Stimulated activated CD4-positive, alpha-beta T cell treated with anti-CD3 and anti-CD28 coated beads, Interleukin-1b, Interleukin-23, amount 100 ng/mL, for 24 hours (primary cell): ENCODE measurements at regions not wholly inside any gene's neighbourhood (a gene's known extent, or its start where the extent isn't known, plus 50 kb on each side); places are given as distances from the start of the nearest gene placed in this dataset.
A peak's percentile ranks its signal among the peaks of the same experiment; 100 is the strongest.
"Not testable (repeated sequence)": the region's sequence is repeated elsewhere in the genome, so short reads cannot be mapped to it uniquely, and the experiment has no call there.

Experiments used
- DNase-seq, 4 experiments: peaks; one replicate each; pipeline ENCODE4 v3.0.0-alpha.2; 2020; ENCODE audit warnings: low read depth in 4 of 4, low spot score in 1 of 4

DNA sequence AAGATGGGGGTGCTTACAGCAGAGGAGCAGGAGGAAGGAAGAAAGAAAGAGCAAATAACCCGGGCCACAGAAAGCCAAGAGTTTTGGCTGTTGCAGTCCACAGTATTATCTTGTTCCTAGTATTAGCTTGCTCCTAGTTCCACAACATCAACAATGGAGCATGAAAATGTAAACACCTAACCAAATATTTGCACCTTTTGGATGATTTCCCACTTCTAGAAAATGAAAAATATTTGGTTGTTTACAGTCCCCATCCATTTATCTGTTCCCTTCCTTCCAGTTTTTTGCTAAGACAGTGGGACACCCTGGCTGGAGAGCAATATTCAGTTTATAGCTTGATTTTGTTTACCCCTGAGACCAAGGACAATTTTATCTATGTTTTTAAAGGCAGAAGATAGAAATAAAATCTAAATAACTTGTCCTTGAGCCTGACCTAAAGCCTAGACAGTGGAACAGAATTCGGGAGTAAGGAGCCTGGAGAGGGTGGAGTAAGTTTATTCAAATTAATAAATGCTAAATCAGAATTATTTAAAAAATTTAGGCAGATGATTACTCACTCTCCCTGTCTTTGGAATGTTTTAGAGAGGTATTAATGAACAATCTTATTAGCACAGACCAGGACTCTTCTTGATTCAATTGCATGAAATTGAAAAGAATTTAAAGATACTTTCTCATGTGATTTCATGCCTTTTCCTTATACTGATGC is 51.6 kb downstream of the RESF1 start:
- DNase-seq, result no peak

DNA sequence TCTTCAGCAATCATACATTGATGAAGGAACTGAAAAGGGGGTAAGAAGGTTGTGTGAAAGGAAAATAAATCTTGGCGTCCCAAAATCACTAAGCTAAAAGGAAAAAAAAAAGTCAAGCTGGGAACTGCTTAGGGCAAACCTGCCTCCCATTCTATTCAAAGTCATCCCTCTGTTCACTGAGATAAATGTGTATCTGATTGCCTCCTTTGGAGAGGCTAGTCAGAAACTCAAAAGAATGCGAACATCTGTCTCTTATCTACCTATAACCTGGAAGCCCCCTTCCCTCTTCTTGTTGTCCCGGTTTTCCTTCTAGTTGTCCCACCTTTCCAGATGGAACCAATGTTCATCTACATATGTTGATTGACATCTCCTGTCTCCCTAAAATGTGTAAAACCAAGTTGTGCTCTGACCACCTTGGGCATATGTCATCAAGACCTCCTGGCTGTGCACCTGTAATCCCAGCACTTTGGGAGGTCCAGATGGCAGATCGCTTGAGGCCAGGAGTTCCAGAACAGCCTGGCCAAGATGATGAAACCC is 53.1 kb downstream of the RESF1 start:
- no peak for DNase-seq

DNA sequence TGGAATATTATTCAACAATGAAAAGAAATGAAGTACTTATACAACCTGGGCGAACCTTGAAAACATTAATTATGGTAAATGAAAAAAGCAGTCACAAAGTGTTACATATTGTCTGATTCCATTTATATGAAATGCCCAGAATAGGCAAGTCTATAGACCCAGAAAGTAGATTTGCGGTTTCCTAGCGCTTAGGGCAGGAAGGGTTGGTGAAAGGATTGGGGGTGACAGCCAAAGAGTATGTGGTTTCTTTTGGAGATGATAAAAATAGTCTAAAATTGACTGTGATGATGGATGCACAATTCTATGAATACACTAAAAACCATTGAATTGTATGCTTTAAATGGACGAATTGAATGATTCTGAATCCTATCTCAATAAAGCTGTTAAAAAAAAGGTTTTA is 55.8 kb downstream of the RESF1 start:
- no peak for DNase-seq

DNA sequence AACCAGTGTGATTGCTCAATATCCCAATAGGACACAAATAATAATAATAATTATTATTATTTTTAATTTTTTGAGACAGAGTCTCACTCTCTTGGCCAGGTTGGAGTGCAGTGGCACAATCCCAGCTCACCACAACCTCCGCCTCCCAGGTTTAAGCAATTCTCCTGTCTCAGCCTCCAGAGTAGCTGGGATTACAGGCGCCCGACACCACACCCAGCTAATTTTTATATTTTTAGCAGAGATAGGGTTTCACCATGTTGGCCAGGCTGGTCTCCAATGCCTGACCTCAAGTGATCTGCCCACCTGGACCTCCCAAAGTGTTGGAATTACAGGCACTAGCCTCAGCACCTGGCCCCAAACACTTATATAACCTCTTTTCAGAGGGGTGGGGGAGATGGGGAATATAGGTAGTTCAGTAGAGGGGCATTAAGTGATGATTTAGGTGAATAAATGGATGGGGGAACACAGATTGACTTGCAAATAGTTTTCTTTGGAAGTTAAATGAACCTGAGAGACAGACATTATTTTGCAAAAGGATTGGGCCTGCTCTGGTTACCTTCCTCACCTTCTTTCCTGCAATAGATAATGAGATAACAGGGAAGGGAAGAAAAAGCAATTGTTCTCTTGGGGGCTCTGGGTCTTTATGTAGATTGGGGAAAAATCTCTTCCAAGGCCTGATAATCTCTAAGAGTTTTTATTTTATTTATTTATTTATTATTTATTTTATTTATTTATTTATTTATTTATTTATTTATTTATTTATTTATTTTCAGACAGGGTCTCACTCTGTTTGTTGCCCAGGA is 57.7 kb downstream of the RESF1 start:
- no peak for DNase-seq

DNA sequence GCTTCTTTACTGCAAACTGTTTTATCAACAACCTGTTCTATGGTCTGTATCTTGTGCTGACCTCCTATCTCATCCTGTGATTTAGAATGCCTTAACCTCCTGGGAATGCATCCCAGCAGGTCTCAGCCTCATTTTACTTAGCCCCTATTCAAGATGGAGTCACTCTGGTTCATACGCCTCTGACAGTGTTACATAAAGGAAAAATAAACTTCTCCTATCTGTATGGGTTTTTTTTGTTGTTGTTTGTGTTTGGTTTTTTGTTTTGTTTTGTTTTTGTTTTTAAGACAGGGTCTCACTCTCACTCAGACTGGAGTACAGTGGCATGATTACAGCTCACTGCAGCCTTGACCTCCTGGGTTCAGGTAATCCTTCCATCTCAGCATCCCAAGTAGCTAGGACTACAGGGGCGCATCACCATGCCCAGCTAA is 62.1 kb downstream of the RESF1 start:
- DNase-seq, result no peak

DNA sequence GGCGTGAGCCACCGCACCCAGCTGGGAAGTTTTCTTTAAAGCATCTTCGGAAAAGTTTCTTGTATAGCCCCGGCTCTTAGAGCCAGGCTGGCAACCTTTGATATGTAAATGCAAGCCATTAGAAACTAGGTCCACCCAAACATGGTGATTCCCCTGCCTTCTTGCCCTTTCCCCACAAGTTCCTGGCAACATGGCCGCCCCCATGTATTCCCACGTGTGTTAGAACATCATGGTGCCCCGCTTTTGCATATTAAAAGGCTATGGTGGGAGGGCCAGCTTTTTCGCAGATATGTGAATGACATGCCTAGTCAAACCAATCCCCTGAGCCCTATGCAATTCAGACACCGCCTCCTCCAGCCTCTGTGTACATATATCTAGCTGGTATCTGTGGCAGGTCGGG is 63.2 kb downstream of the RESF1 start:
- not testable (repeated sequence) for DNase-seq

DNA sequence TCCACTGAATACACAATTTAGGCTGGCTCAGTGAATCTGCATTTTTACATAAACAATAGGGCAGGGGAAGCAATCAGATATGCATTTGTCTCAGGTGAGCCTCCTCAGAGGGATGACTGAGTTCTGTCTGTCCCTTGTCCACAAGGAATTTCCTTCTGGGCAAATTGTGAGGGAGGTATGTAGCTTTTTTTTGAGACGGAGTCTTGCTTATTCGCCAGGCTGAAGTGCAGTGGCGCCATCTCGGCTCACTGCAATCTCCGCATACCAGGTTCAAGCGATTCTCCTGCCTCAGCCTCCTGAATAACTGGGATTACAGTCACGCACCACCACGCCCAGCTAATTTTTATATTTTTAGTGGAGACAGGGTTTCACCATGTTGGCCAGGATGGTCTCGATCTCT is 64.6 kb downstream of the RESF1 start:
- DNase-seq, result not testable (repeated sequence)

DNA sequence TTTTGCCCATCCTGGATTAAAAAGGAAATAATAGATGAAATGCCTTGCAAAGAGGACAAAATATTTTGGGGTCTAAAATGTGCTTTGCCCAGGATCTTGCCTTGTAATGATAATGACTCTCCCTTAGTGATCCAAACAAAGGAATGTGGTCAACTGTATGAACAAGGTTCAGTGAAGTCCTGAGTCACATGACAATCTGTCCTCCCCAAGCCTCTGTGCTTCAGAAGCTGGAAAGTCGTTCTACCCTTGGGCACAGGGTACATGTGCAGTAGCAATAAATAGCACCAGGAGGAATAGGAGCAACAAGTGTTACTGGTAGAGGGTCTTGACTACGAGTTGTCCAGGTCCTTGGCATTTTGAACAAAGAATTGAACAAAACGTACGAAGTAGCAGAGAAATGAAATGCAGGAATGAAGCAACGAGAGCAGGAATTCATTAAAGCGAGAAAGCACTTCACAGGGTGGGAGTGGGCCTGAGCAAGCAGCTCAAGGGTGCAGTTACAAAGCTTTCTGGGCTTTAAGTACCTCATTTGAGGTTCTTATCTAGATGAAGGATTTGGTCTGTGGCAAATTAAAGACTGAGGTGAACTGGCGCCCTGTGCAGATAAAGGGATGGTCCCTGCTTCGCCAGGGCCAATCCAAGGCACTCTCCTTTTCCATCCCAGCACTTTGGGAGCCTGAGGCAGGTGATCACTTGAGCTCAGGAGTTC is 65.8 kb downstream of the RESF1 start:
- DNase-seq, result no peak

DNA sequence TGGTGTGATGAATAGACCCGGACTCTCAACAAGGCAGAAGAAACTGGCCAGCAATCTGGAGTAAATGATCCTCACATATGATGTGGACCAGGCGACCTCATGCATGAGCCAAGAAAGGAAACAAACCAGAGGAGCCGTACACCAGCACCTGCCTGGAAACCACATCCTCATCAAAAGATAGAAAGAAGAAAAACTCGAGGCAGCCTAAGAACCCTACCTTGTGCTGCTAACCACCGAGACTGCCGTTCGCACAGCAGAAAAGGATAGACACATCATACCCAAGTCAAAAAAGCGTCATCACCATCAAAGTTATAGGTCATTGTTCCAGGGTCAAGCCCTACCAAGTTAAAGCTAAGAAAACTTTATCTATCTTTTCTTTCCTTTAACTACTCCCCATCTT is 66.7 kb downstream of the RESF1 start:
- peak in 2 of 4 experiments; percentile 1 to 17 for DNase-seq

DNA sequence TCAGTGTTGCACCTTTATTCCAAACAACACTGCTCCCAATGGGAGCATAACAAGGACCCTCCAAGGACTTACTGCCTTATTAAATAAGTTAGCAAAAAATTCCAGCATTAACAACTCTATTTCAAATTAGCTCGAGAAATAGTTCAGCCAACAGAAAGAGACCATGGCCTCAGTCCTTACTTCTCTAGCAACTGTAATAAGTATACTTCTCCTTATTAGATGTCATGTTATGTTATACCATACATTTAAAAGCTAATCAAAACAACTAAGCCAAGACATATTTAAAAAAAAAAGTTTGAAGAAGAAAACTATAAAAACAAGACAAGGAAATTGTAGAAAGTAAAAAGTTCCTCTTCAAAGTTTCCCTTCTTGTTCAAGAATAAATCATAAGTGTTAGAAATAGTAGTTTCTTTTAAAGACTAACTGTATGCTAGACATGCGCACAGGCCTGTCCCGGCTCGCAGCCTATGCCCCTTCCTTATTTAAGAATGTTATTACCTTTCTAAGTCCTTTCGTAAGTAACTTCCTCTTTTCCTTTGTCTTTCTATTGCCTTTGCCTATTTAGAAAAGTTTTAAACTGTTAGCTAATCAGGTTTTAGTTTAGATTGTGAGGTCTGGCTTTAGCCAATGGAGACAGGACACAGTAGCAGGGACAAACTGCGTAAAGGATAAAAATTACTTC is 68.6 kb downstream of the RESF1 start:
- DNase-seq, result no peak

DNA sequence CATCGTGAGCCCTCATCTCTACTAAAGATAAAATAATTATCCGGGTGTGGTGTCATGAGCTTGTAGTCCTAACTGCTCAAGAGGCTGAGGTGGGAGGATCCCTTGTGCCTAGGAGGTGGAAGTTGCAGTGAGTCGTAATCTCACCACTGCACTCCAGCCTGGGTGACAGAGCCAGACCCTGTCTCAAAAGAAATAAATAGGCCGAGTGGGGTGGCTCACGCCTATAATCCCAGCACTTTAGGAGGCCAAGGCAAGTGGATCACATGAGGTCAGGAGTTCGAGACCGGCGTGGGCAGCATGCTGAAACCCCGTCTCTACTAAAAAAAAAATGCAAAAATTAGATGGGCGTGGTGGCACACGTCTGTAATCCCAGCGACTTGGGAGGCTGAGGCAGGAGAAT is 70.9 kb downstream of the RESF1 start:
- no peak for DNase-seq

DNA sequence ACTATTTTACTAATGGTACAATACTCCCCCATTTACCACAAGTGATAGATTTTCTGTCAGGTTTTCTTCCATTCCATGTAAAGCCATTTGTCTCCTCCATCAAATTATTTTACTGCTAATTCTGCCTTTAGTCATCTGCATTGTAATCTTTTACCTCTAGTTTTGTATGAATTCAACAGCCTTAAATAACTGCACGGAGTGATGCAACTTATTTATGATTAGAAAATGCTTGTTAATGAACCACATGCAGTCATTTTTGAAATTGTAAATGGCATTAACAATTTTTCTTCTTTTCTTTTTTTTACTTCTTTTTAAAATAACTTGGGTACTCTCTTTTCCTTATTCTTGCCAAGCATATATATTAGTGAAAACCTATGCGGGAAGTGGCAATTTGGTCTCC is 71.5 kb downstream of the RESF1 start:
- no peak for DNase-seq

DNA sequence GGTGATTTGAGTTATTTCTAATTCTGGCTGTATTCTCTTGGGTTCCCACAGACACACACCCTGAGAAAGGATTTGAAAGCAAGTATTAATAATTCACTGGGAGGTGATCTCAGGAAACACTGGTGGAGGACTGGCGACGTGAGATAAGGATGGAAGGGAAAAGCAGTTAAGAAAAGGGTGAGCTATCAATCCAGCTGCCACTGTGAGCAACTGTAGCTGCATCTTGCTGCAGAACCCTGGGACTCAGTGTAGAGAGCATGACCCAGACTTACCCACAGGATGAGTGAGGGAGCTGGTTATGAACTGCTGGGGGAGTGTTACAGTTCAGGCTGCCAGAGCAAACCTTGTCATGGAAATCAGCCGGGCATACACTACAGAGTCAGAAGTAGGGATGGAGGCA is 71.9 kb downstream of the RESF1 start:
- no peak for DNase-seq

DNA sequence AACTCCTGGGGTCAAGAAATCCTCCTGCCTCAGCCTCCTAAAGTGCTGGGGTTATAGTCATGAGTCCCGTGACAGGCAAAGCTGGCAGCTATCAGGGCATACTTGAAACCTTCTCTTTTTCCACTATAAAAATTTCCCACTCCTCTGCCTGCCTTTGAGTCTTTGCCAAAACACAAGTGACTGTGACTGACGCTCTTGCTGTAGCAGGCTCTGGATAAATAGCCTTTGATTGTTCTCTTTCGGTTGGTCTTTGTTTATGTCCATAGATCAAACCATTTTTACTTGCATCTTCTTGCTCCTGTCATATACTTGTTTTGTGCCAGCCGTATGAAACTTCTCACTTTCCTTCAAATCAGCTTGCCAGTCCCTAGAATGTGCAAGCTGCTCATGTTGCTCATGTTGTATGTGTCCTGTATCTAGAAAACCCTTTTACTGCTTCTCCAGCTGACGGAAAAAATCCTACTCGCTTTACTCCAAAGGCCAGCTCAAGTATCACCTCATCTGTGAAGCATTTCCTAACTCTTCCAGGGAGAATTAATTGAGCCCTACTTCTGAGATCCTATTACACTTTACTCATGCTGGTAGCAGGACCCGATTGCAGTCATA is 73.1 kb downstream of the RESF1 start:
- DNase-seq, result no peak

DNA sequence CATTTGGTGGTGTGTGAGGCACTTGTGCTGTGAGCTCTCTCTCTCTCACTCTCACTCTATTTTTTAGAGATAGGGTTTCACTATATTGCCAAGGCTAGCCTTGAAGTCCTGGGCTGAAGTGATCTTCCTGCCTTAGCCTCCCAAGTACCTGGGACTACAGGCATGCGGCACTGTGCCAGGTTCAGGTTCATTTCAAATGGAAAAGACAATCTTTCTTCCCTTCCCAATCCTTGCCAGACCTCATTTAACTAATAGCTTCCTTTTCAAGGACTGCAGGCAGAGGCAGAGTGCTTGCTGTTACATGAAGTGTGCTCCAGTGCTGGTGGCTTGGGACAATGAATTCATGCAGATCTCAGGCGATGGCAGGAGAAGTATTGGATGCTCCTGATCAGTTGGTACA is 73.2 kb upstream of the BICD1 start:
- no peak for DNase-seq

DNA sequence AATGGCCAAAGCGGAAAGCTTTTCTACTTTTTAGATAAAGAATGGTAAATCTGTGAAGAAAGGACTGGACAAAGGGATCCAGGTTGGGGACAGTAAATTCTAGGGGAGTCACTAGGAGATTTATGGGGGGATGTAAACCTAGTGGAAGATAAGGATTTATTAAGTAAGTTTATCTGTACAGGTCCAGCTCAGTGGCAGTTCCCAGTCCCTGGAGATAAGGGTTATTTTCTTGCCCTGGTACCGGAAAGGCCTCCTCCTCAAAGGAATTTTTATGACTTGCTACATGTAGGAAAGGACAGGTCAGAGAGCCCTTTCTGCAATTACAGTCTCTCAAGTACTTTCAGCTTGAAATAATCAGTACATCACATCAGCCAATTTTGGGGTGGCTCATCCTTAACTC is 72.6 kb upstream of the BICD1 start:
- no peak for DNase-seq

DNA sequence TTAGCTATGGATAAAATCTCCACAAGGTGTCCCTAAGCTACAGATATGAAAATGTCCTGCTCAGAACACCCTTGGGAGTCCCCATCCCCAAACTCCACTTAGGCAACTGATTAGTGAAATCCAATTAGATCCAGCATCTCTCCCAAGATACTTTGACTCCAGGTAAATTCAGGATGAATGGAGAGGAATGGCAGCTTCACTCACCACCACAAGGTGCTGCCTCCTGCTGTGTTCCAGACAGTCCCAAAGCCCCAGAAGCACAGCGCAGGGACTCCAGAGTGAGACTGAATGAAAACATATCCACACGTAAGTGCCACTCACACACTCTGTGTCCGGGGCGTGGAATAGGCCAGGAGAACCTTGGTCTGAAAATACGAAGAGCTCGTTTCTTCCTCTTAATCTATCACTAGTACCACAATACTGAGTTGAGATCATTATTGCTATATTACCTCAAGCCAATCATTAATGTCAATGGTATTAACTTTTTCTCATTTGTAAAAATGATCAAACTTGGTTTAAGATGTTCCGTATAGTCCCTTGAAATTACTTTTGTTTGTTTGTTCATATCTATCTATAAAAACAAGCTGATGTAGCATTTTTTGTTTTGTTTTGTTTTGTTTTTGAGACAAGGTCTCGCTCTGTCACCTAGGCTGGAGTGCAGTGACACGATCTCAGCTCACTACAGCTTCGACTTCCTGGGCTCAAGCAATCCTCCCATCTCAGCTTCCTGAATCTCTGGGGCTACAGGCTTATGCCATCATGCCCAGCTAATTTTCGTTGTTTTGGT is 70.0 kb upstream of the BICD1 start:
- DNase-seq, result no peak

DNA sequence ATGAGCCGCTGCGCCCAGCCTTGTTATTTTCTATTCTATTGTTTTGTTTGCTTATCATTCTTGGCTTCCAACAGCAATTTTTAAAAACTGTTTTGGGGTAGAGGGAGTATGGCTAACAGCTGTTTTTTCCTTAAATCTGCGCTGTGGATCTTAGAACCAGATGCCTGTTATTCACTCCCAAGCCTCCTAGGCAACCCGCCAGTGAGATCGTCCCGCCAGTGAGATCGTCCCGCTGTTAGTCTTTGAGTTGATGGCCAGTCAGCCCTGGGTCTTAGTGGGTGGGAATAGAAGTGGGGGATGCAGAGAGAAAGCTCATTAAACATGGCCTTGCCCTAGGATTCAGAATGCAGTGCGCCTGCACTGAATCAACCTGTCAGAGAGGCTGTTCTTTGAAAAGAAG is 67.3 kb upstream of the BICD1 start:
- no peak for DNase-seq

DNA sequence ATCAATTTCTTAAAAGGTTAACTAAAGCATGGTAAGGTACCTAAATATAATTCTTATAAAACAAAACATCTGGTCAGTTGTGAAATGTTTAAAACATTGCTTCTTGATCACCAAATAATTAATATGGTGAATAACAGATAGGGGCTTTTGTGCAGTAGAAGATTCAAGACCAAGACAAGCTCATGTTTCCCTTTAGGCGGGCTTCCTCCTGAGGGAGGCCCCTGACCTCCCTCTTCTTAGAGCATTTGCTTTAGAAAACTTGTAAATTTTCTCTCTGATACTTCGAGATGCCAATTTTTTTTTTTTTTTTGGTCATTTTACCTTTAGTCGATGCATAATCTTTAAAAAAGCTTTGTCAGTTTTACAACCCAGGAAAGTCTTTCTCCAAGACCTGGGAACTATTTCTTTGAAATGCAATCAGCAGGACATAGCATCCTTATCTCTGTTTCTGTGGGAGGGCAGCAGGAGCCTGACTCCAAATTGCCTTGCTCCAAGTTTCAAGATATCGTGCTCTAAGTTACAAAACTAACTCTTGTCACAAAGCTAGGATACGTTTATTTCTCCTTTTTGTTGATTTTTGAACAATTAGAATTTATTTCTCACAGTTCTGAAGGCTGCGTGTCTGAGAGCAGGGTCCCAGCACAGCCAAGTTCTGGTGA is 66.6 kb upstream of the BICD1 start:
- no peak for DNase-seq
